ACHN (cell line): ENCODE measurements at regions not wholly inside any gene's neighbourhood (a gene's known extent, or its start where the extent isn't known, plus 50 kb on each side); places are given as distances from the start of the nearest gene placed in this dataset.
"Not testable (repeated sequence)": the region's sequence is repeated elsewhere in the genome, so short reads cannot be mapped to it uniquely, and the experiment has no call there.

Experiments used
- DNase-seq: peaks from one replicate; pipeline ENCODE4 v3.0.0-alpha.2; 2015
- in situ Hi-C: cut with HindIII; loops from 2 replicates; pipeline ENCODE4 v1.10.0; 2017; ENCODE audit warnings: low sequenced_read_pairs, low pct_ligation_motif_present, low pct_unique_long_range_greater_than_20kb

GRCh38 chr7:106566672-106567071 is 94.3 kb downstream of the CCDC71L start:
- DNase-seq: no peak
- in situ Hi-C loops: no loop called here

- in situ Hi-C loops: no loop called here
- no peak for DNase-seq
These were observed 94.8 kb downstream of the CCDC71L start for GRCh38 chr7:106566196-106566595.

- no peak for DNase-seq
- in situ Hi-C loops: no loop called here
These were observed 95.5 kb downstream of the CCDC71L start for GRCh38 chr7:106565428-106565827.

- in situ Hi-C loops: no loop called here
- no peak for DNase-seq
These were observed 97.3 kb downstream of the CCDC71L start for GRCh38 chr7:106563466-106564150.

- in situ Hi-C loops: no loop called here
- DNase-seq: no peak
These were observed 98.1 kb downstream of the CCDC71L start for GRCh38 chr7:106562711-106563366.

GRCh38 chr7:106561666-106562411 is 99.1 kb downstream of the CCDC71L start:
- in situ Hi-C loops: no loop called here
- no peak for DNase-seq

GRCh38 chr7:106561151-106561550 is 99.8 kb downstream of the CCDC71L start:
- no peak for DNase-seq
- in situ Hi-C loops: no loop called here

GRCh38 chr7:106560482-106560881 is 100.5 kb downstream of the CCDC71L start:
- no peak for DNase-seq
- in situ Hi-C loops: no loop called here

- in situ Hi-C loops, DNase-seq: not testable (repeated sequence)
These were observed 104.7 kb downstream of the CCDC71L start for GRCh38 chr7:106556244-106556643.

- DNase-seq, in situ Hi-C loops: not testable (repeated sequence)
These were observed 106.3 kb downstream of the CCDC71L start for GRCh38 chr7:106554623-106555022.

- in situ Hi-C loops: no loop called here
- DNase-seq: no peak
These were observed 107.5 kb downstream of the CCDC71L start for GRCh38 chr7:106553446-106553836.

GRCh38 chr7:106552645-106553445 is 108.1 kb downstream of the CCDC71L start:
- in situ Hi-C loops: no loop called here
- no peak for DNase-seq

GRCh38 chr7:106551936-106552335 is 109.0 kb downstream of the CCDC71L start:
- in situ Hi-C loops: no loop called here
- no peak for DNase-seq

- no peak for DNase-seq
- in situ Hi-C loops: no loop called here
These were observed 112.5 kb downstream of the CCDC71L start for GRCh38 chr7:106548491-106548890.

- in situ Hi-C loops: no loop called here
- no peak for DNase-seq
These were observed 115.7 kb downstream of the CCDC71L start for GRCh38 chr7:106545275-106545674.

GRCh38 chr7:106543221-106543757 is 117.7 kb downstream of the CCDC71L start:
- in situ Hi-C loops: no loop called here
- DNase-seq: no peak

GRCh38 chr7:106542550-106543220 is 118.3 kb downstream of the CCDC71L start:
- in situ Hi-C loops: no loop called here
- peak; percentile 90 for DNase-seq

- no peak for DNase-seq
- in situ Hi-C loops: no loop called here
These were observed 122.3 kb downstream of the CCDC71L start for GRCh38 chr7:106538638-106539037.
